ENCODE measurements at regions not wholly inside any gene's neighbourhood (a gene's known extent, or its start where the extent isn't known, plus 50 kb on each side); places are given as distances from the start of the nearest gene placed in this dataset.

GRCh38 chr6:90463359-90463758 lies 123.5 kb downstream of the MAP3K7 start:
- DNase-seq = no peak
- peaks cover 0 to 11% (median 1%) of the 10 kb centered on the region in 4 experiments for H3K4me1 ChIP-seq (ENCODE audit: control extremely low read depth in 1 of 4, control insufficient read depth in 4 of 4, insufficient read depth in 4 of 4, low read length in 3 of 4)
- H3K27me3 ChIP-seq (replicated peaks in 2 of 5; ENCODE audit: control insufficient read depth in 4 of 5, insufficient read depth in 5 of 5, low read length in 4 of 5) = no peaks in the 10 kb centered on the region
- POLR2A ChIA-PET = no interaction called here
- no peak overlapping the region for H3K4me3 ChIP-seq (ENCODE audit: control insufficient read depth in 1 of 7, extremely low read depth in 1 of 7, insufficient read depth in 4 of 7, low read depth in 2 of 7, low read length in 6 of 7)
- CTCF ChIA-PET = interaction anchor here (1.2 kb wide), 1 partner anchor 69 kb away, joined by 3 read pairs; no protein-coding TSS in a partner anchor
- H3K27ac ChIP-seq (ENCODE audit: insufficient read depth in 1 of 2, low read depth in 1 of 2, low read length in 2 of 2, poor library complexity in 1 of 2, severe bottlenecking in 2 of 2) = no peak overlapping the region
- no peaks in the 10 kb centered on the region for H3K36me3 ChIP-seq (ENCODE audit: control insufficient read depth in 4 of 4, insufficient read depth in 4 of 4, low read length in 3 of 4)
- H3K9me3 ChIP-seq (ENCODE audit: control extremely low read depth in 1 of 5, control insufficient read depth in 4 of 5, insufficient read depth in 2 of 5, low read depth in 1 of 5, low read length in 4 of 5) = peaks cover 0 to 7% (median 0%) of the 10 kb centered on the region in 5 experiments
- WGBS (ENCODE audit: insufficient coverage) = 94% methylated on average over 3 of the region's 3 CpGs

GRCh38 chr6:90462102-90462501 lies 124.8 kb downstream of the MAP3K7 start:
- H3K4me1 ChIP-seq (ENCODE audit: control extremely low read depth in 1 of 4, control insufficient read depth in 4 of 4, insufficient read depth in 4 of 4, low read length in 3 of 4) = peaks cover 0 to 11% (median 1%) of the 10 kb centered on the region in 4 experiments
- H3K27ac ChIP-seq (ENCODE audit: insufficient read depth in 1 of 2, low read depth in 1 of 2, low read length in 2 of 2, poor library complexity in 1 of 2, severe bottlenecking in 2 of 2) = no peak overlapping the region
- no peaks in the 10 kb centered on the region for H3K27me3 ChIP-seq (replicated peaks in 2 of 5; ENCODE audit: control insufficient read depth in 4 of 5, insufficient read depth in 5 of 5, low read length in 4 of 5)
- DNase-seq = no peak
- ChIA-PET POLR2A (no interaction called here), CTCF (no interaction called here)
- no peak overlapping the region for H3K4me3 ChIP-seq (ENCODE audit: control insufficient read depth in 1 of 7, extremely low read depth in 1 of 7, insufficient read depth in 4 of 7, low read depth in 2 of 7, low read length in 6 of 7)
- no CpG with 5 or more reads among the region's 2 CpGs for WGBS (ENCODE audit: insufficient coverage)
- H3K9me3 ChIP-seq (ENCODE audit: control extremely low read depth in 1 of 5, control insufficient read depth in 4 of 5, insufficient read depth in 2 of 5, low read depth in 1 of 5, low read length in 4 of 5) = peaks cover 0 to 7% (median 0%) of the 10 kb centered on the region in 5 experiments
- no peaks in the 10 kb centered on the region for H3K36me3 ChIP-seq (ENCODE audit: control insufficient read depth in 4 of 4, insufficient read depth in 4 of 4, low read length in 3 of 4)

DNA sequence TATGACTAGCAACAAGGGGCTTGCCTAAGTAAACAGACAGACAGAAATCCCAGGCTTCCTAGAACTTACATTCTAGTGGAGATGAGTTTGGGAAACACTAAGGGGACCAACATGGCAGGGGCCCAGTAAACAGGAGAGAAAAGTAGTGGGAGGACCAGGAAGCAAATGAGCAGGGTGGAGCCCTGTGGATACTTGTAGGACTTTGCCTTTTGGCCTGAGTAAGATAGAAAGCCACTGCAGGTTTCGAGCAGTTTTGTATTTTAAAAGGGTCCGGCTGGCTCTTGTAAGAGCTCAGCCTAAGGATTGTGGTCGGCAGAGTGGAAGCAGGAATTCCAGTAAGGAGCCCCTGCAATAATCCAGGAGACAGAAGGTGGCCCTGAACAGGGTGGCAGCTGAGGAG lies 125.5 kb downstream of the MAP3K7 start:
- POLR2A ChIA-PET = no interaction called here
- CTCF ChIA-PET = interaction anchor here (1.8 kb wide), 1 partner anchor 18 kb away, joined by 7 read pairs; no protein-coding TSS in a partner anchor

DNA sequence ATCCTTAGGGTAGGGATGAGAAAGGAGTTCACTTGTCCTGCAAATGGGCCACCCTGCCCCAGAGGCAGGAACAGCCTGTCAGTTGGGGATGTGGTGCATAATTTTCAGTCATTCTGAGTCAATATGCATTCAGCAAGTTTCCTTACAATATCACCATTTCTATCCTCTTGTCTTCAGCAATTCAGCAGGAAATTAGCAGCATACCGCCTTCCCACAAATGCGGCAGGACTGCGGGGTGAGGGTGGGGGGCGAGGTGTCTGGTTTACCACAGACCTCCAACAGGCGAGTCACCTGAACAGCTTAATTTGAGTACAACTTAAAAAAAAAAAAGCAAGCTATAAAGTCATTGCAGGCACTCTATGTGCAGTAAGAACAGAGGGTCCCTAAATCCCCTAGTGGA lies 126.8 kb downstream of the MAP3K7 start:
- DNase-seq = peak in 1 of 3 donors; percentile 18
- WGBS (ENCODE audit: insufficient coverage) = no CpG with 5 or more reads among the region's 5 CpGs
- Histone ChIP-seq H3K4me3 (ENCODE audit: control insufficient read depth in 1 of 7, extremely low read depth in 1 of 7, insufficient read depth in 4 of 7, low read depth in 2 of 7, low read length in 6 of 7) (no peak overlapping the region), H3K36me3 (ENCODE audit: control insufficient read depth in 4 of 4, insufficient read depth in 4 of 4, low read length in 3 of 4) (no peaks in the 10 kb centered on the region), H3K27ac (ENCODE audit: insufficient read depth in 1 of 2, low read depth in 1 of 2, low read length in 2 of 2, poor library complexity in 1 of 2, severe bottlenecking in 2 of 2) (no peak overlapping the region), H3K27me3 (replicated peaks in 2 of 5; ENCODE audit: control insufficient read depth in 4 of 5, insufficient read depth in 5 of 5, low read length in 4 of 5) (no peaks in the 10 kb centered on the region), H3K4me1 (ENCODE audit: control extremely low read depth in 1 of 4, control insufficient read depth in 4 of 4, insufficient read depth in 4 of 4, low read length in 3 of 4) (peaks cover 0 to 11% (median 1%) of the 10 kb centered on the region in 4 experiments), H3K9me3 (ENCODE audit: control extremely low read depth in 1 of 5, control insufficient read depth in 4 of 5, insufficient read depth in 2 of 5, low read depth in 1 of 5, low read length in 4 of 5) (peaks cover 0 to 7% (median 0%) of the 10 kb centered on the region in 5 experiments)
- POLR2A ChIA-PET = no interaction called here
- CTCF ChIA-PET = interaction anchor here (0.9 to 1.8 kb wide), 4 partner anchors 19 to 490 kb away, joined by 3 to 7 read pairs (median 4); no protein-coding TSS in a partner anchor

More for the DNA sequence above, 125.5 kb downstream of the MAP3K7 start:
- 96% methylated on average over 3 of the region's 3 CpGs for WGBS (ENCODE audit: insufficient coverage)
- Histone ChIP-seq H3K4me3 (ENCODE audit: control insufficient read depth in 1 of 7, extremely low read depth in 1 of 7, insufficient read depth in 4 of 7, low read depth in 2 of 7, low read length in 6 of 7) (no peak overlapping the region), H3K9me3 (ENCODE audit: control extremely low read depth in 1 of 5, control insufficient read depth in 4 of 5, insufficient read depth in 2 of 5, low read depth in 1 of 5, low read length in 4 of 5) (peaks cover 0 to 7% (median 0%) of the 10 kb centered on the region in 5 experiments), H3K4me1 (ENCODE audit: control extremely low read depth in 1 of 4, control insufficient read depth in 4 of 4, insufficient read depth in 4 of 4, low read length in 3 of 4) (peaks cover 0 to 11% (median 1%) of the 10 kb centered on the region in 4 experiments), H3K27me3 (replicated peaks in 2 of 5; ENCODE audit: control insufficient read depth in 4 of 5, insufficient read depth in 5 of 5, low read length in 4 of 5) (no peaks in the 10 kb centered on the region), H3K36me3 (ENCODE audit: control insufficient read depth in 4 of 4, insufficient read depth in 4 of 4, low read length in 3 of 4) (no peaks in the 10 kb centered on the region), H3K27ac (ENCODE audit: insufficient read depth in 1 of 2, low read depth in 1 of 2, low read length in 2 of 2, poor library complexity in 1 of 2, severe bottlenecking in 2 of 2) (no peak overlapping the region)
- no peak for DNase-seq

DNA sequence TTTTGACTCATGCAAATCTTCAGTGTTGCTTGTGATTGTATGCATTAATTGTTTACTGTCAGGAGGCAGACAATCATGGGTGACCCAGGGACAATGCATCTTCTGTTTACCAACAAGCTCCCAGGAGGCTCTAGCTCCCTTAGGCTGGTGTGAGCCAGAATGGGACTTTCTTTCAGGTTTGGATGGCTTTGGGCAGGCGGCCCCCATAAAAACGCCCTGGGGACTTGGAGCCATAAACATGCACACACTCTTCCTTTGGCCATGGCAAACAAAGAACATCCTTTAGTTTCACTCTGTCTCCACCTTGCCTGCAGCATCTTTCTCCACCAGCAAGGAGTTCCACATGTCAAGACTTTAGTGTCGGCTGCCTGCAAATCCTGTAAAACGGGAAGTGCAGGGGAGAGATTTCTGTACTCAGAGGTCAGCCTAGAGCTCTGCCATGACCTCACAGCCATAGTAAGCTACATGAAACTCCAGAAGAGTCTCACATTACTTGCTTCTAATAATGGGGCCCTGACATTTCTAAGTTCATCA lies 127.6 kb downstream of the MAP3K7 start:
- H3K4me3 ChIP-seq (ENCODE audit: control insufficient read depth in 1 of 7, extremely low read depth in 1 of 7, insufficient read depth in 4 of 7, low read depth in 2 of 7, low read length in 6 of 7) = no peak overlapping the region
- H3K27me3 ChIP-seq (replicated peaks in 2 of 5; ENCODE audit: control insufficient read depth in 4 of 5, insufficient read depth in 5 of 5, low read length in 4 of 5) = no peaks in the 10 kb centered on the region
- peaks cover 0 to 11% (median 1%) of the 10 kb centered on the region in 4 experiments for H3K4me1 ChIP-seq (ENCODE audit: control extremely low read depth in 1 of 4, control insufficient read depth in 4 of 4, insufficient read depth in 4 of 4, low read length in 3 of 4)
- H3K36me3 ChIP-seq (ENCODE audit: control insufficient read depth in 4 of 4, insufficient read depth in 4 of 4, low read length in 3 of 4) = no peaks in the 10 kb centered on the region
- H3K27ac ChIP-seq (ENCODE audit: insufficient read depth in 1 of 2, low read depth in 1 of 2, low read length in 2 of 2, poor library complexity in 1 of 2, severe bottlenecking in 2 of 2) = peak overlapping the region in 1 of 2 experiments; percentile 69
- CTCF ChIA-PET = interaction anchor here (0.9 to 1.3 kb wide), 3 partner anchors 22 to 489 kb away, joined by 3 to 4 read pairs (median 3); no protein-coding TSS in a partner anchor
- peaks cover 0 to 7% (median 0%) of the 10 kb centered on the region in 5 experiments for H3K9me3 ChIP-seq (ENCODE audit: control extremely low read depth in 1 of 5, control insufficient read depth in 4 of 5, insufficient read depth in 2 of 5, low read depth in 1 of 5, low read length in 4 of 5)
- POLR2A ChIA-PET = no interaction called here
- no peak for DNase-seq
- WGBS (ENCODE audit: insufficient coverage) = 94% methylated on average over 3 of the region's 4 CpGs

GRCh38 chr6:90458353-90459224 lies 128.3 kb downstream of the MAP3K7 start:
- ChIA-PET POLR2A (no interaction called here), CTCF (interaction anchor here (0.7 to 1.2 kb wide), 3 partner anchors 14 to 489 kb away, joined by 3 read pairs; no protein-coding TSS in a partner anchor)
- Histone ChIP-seq H3K9me3 (ENCODE audit: control extremely low read depth in 1 of 5, control insufficient read depth in 4 of 5, insufficient read depth in 2 of 5, low read depth in 1 of 5, low read length in 4 of 5) (peaks cover 0 to 7% (median 0%) of the 10 kb centered on the region in 5 experiments), H3K27me3 (replicated peaks in 2 of 5; ENCODE audit: control insufficient read depth in 4 of 5, insufficient read depth in 5 of 5, low read length in 4 of 5) (no peaks in the 10 kb centered on the region), H3K27ac (ENCODE audit: insufficient read depth in 1 of 2, low read depth in 1 of 2, low read length in 2 of 2, poor library complexity in 1 of 2, severe bottlenecking in 2 of 2) (peak overlapping the region in 1 of 2 experiments; percentile 69), H3K4me3 (ENCODE audit: control insufficient read depth in 1 of 7, extremely low read depth in 1 of 7, insufficient read depth in 4 of 7, low read depth in 2 of 7, low read length in 6 of 7) (no peak overlapping the region), H3K4me1 (ENCODE audit: control extremely low read depth in 1 of 4, control insufficient read depth in 4 of 4, insufficient read depth in 4 of 4, low read length in 3 of 4) (peaks cover 0 to 10% (median 1%) of the 10 kb centered on the region in 4 experiments), H3K36me3 (ENCODE audit: control insufficient read depth in 4 of 4, insufficient read depth in 4 of 4, low read length in 3 of 4) (no peaks in the 10 kb centered on the region)
- no peak for DNase-seq
- 93% methylated on average over 9 of the region's 10 CpGs for WGBS (ENCODE audit: insufficient coverage)
